OCI-LY7 (cell line): ENCODE measurements at regions not wholly inside any gene's neighbourhood (a gene's known extent, or its start where the extent isn't known, plus 50 kb on each side); places are given as distances from the start of the nearest gene placed in this dataset.

Experiments
- EZH2phosphoT487 ChIP-seq: fragments of 200-600 bp; sonication (generic); IDR thresholded peaks from 2 replicates; pipeline ENCODE4 v1.6.1; 2018; ENCODE audit warnings: low read depth, borderline replicate concordance, mild to moderate bottlenecking, mixed run types, antibody characterized with exemption, low read length, moderate library complexity, mixed read lengths
- TF ChIP-seq, protein P1 (sequence below): fragments of 200-600 bp; sonication (generic); conservative IDR thresholded peaks from 2 replicates; pipeline ENCODE4 v1.5.1; 2014; ENCODE audit warnings: mild to moderate bottlenecking, antibody characterized with exemption, low read length, moderate library complexity, mixed read lengths

DNA sequence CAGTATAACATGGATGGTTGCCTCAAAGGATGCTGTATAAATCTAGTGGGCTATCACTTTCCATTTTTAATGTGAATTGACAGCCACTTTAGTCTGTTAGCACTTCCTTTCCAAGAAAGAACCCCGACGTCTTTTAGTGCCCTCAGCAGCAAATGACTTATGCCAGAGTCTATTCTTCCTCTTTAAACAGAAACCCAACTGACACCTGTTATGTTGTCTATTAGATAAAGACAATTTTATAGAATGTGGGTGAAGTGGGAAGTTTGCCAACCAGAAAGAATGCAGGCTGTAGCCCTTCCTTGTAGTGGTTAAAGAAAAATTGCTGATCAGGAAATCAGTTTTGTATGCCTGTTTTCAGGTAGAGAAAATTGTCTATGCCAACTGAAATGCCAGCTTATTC, 344.9 kb downstream of the ZNF326 start:
- TF ChIP-seq, protein P1, sequence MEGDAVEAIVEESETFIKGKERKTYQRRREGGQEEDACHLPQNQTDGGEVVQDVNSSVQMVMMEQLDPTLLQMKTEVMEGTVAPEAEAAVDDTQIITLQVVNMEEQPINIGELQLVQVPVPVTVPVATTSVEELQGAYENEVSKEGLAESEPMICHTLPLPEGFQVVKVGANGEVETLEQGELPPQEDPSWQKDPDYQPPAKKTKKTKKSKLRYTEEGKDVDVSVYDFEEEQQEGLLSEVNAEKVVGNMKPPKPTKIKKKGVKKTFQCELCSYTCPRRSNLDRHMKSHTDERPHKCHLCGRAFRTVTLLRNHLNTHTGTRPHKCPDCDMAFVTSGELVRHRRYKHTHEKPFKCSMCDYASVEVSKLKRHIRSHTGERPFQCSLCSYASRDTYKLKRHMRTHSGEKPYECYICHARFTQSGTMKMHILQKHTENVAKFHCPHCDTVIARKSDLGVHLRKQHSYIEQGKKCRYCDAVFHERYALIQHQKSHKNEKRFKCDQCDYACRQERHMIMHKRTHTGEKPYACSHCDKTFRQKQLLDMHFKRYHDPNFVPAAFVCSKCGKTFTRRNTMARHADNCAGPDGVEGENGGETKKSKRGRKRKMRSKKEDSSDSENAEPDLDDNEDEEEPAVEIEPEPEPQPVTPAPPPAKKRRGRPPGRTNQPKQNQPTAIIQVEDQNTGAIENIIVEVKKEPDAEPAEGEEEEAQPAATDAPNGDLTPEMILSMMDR: no peak
- no peak for TF ChIP-seq EZH2phosphoT487
